ENCODE measurements at regions not wholly inside any gene's neighbourhood (a gene's known extent, or its start where the extent isn't known, plus 50 kb on each side); places are given as distances from the start of the nearest gene placed in this dataset.

- 64 to 77% methylated on average over 2 of the region's 2 CpGs for WGBS, 2 donors
- no peaks in the 10 kb centered on the region for H3K9me3 ChIP-seq
- TF ChIP-seq CTCF (IDR thresholded peaks at IDR 0.05) (no peak), POLR2A (IDR thresholded peaks at IDR 0.05) (no peak)
- H3K4me3 ChIP-seq: no peak overlapping the region
- H3K27ac ChIP-seq: no peak overlapping the region
- H3K36me3 ChIP-seq (replicated peaks in 1 of 2; ENCODE audit: insufficient read depth in 1 of 2, low read depth in 2 of 2): no peaks in the 10 kb centered on the region
- H3K4me1 ChIP-seq: no peaks in the 10 kb centered on the region
- DNase-seq (no peak), ATAC-seq (no peak)
- no peaks in the 10 kb centered on the region for H3K27me3 ChIP-seq
- intact Hi-C loops (cut with DNase I): no loop called here
These were observed 914.5 kb upstream of the EPHA6 start for GRCh38 chr3:95899911-95900310.

DNA sequence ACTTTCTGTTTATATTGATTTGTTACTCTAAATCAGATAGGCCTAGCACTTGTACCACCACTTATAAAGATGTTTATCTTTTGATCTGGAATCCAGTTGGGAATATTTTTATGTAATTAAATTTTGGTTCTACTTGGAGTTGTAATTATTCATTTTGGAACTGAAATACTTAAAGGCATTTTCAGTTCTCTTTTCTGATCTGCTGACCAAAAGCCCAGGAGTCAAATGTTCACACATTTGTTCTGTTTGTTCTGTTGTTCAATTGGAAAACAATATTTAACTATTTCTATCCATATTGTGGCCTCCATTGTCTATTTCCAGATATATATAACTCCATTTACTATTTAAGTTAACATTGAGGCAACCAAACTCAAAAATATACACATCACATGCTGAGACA is 912.4 kb upstream of the EPHA6 start:
- Histone ChIP-seq H3K4me1 (no peaks in the 10 kb centered on the region), H3K36me3 (replicated peaks in 1 of 2; ENCODE audit: insufficient read depth in 1 of 2, low read depth in 2 of 2) (no peaks in the 10 kb centered on the region), H3K27me3 (no peaks in the 10 kb centered on the region), H3K4me3 (no peak overlapping the region), H3K9me3 (no peaks in the 10 kb centered on the region), H3K27ac (no peak overlapping the region)
- TF ChIP-seq CTCF (IDR thresholded peaks at IDR 0.05) (no peak), POLR2A (IDR thresholded peaks at IDR 0.05) (no peak)
- no peak for DNase-seq
- no peak for ATAC-seq
- intact Hi-C loops (cut with DNase I): no loop called here

- no peak for DNase-seq
- H3K27ac ChIP-seq: no peak overlapping the region
- no peak overlapping the region for H3K4me3 ChIP-seq
- intact Hi-C loops (cut with DNase I): no loop called here
- no peaks in the 10 kb centered on the region for H3K27me3 ChIP-seq
- WGBS, 2 donors: 87 to 88% methylated on average over 1 of the region's 1 CpG
- no peaks in the 10 kb centered on the region for H3K36me3 ChIP-seq (replicated peaks in 1 of 2; ENCODE audit: insufficient read depth in 1 of 2, low read depth in 2 of 2)
- ATAC-seq: no peak
- no peaks in the 10 kb centered on the region for H3K4me1 ChIP-seq
- no peaks in the 10 kb centered on the region for H3K9me3 ChIP-seq
- TF ChIP-seq CTCF (IDR thresholded peaks at IDR 0.05) (no peak), POLR2A (IDR thresholded peaks at IDR 0.05) (no peak)
These were observed 909.2 kb upstream of the EPHA6 start for GRCh38 chr3:95905182-95905581.

GRCh38 chr3:95911767-95912166 is 902.6 kb upstream of the EPHA6 start:
- no peaks in the 10 kb centered on the region for H3K36me3 ChIP-seq (replicated peaks in 1 of 2; ENCODE audit: insufficient read depth in 1 of 2, low read depth in 2 of 2)
- WGBS, 2 donors: 83 to 100% methylated on average over 1 of the region's 1 CpG
- H3K27me3 ChIP-seq: no peaks in the 10 kb centered on the region
- no peaks in the 10 kb centered on the region for H3K9me3 ChIP-seq
- no peak for ATAC-seq
- H3K4me3 ChIP-seq: no peak overlapping the region
- DNase-seq: no peak
- intact Hi-C loops (cut with DNase I): no loop called here
- no peak overlapping the region for H3K27ac ChIP-seq
- no peaks in the 10 kb centered on the region for H3K4me1 ChIP-seq
- TF ChIP-seq CTCF (IDR thresholded peaks at IDR 0.05) (no peak), POLR2A (IDR thresholded peaks at IDR 0.05) (no peak)

- DNase-seq (peak; percentile 57 to 82 (median 73)), ATAC-seq (peak; percentile 99)
- no peaks in the 10 kb centered on the region for H3K36me3 ChIP-seq (replicated peaks in 1 of 2; ENCODE audit: insufficient read depth in 1 of 2, low read depth in 2 of 2)
- 68 to 69% methylated on average over 3 of the region's 3 CpGs for WGBS, 2 donors
- no peak overlapping the region for H3K4me3 ChIP-seq
- no peaks in the 10 kb centered on the region for H3K9me3 ChIP-seq
- intact Hi-C loops (cut with DNase I): no loop called here
- TF ChIP-seq CTCF (IDR thresholded peaks at IDR 0.05) (no peak), POLR2A (IDR thresholded peaks at IDR 0.05) (peak in 1 of 3 donors; percentile 35)
- H3K27ac ChIP-seq: peak overlapping the region in 3 of 4 donors; percentile 5 to 83 (median 66)
- H3K4me1 ChIP-seq: peaks cover 3% of the 10 kb centered on the region
- no peaks in the 10 kb centered on the region for H3K27me3 ChIP-seq
These were observed 890.7 kb upstream of the EPHA6 start for GRCh38 chr3:95923496-95924210.

Data from body of pancreas (tissue), 4 donors.